ENCODE measurements at regions not wholly inside any gene's neighbourhood (a gene's known extent, or its start where the extent isn't known, plus 50 kb on each side); places are given as distances from the start of the nearest gene placed in this dataset.

DNA sequence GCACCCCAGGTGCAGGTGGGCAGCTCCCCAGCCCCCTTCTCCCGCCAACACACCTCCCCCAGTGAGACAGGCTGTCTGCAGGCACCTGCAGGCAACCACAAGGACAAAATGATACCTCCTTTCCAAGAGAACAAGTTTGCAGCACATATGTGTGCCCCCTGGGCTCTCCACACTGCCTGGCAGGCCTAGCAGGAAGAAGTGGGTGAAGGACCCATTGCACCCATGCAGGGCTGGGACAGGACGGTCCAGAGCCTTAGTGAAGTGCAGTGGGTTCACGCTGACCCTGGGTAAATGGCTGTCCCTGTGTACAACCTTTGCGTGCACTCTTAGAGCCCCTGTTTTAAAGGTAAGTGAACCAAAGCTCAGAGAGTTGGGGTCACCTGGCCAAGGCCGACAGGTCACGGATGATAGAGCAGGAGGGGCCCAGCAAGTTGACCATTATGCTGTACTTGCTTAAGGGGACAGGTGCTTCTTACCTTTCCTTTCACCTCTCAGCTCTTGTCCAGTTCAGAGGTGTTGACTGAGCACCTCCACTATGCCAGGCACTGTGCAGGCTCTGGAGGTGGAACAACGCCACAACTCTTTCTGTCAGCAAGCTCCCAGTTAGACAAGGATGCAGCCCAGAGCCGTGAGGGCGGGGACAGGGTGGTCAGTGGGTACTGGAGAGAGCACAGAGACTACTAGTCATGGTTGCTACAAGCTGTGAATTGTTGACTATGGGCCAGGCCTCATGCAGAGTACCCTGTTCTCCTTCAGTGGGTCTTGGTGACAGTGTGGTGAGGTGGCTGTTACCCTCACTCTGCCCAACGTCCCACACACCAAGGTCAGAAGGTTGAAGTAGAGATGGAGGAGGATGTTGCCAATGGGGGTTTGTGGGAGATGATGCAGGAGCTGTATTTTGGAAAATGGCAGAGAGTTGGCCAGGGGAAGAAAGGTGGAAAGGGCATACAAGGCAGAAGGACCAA lies 125.9 kb downstream of the PAPOLA start:
- TF ChIP-seq POLR2A (IDR thresholded peaks at IDR 0.05; ENCODE audit: low read depth, low read length) (no peak), SPI1 (IDR thresholded peaks at IDR 0.05; ENCODE audit: low read depth, low read length) (no peak), POU2F2 (IDR thresholded peaks at IDR 0.05; ENCODE audit: low read depth, low read length) (no peak), POLR2AphosphoS5 (IDR thresholded peaks at IDR 0.05; ENCODE audit: low read depth, low read length) (no peak), TAF1 (IDR thresholded peaks at IDR 0.05; ENCODE audit: low read depth, low read length) (no peak), PAX5 (IDR thresholded peaks at IDR 0.05; ENCODE audit: insufficient read depth, low read length, severe bottlenecking) (no peak)
- FAIRE-seq, result no peak
- no peak for DNase-seq (ENCODE audit: insufficient read length, low spot score)

GRCh38 chr14:96629082-96629481 lies 126.9 kb downstream of the PAPOLA start:
- FAIRE-seq (no peak), DNase-seq (ENCODE audit: insufficient read length, low spot score) (no peak)
- TF ChIP-seq TAF1 (IDR thresholded peaks at IDR 0.05; ENCODE audit: low read depth, low read length), result no peak
- TF ChIP-seq PAX5 (IDR thresholded peaks at IDR 0.05; ENCODE audit: insufficient read depth, low read length, severe bottlenecking), result no peak
- no peak for TF ChIP-seq POLR2A (IDR thresholded peaks at IDR 0.05; ENCODE audit: low read depth, low read length)
- no peak for TF ChIP-seq POU2F2 (IDR thresholded peaks at IDR 0.05; ENCODE audit: low read depth, low read length)
- TF ChIP-seq SPI1 (IDR thresholded peaks at IDR 0.05; ENCODE audit: low read depth, low read length), result no peak
- TF ChIP-seq POLR2AphosphoS5 (IDR thresholded peaks at IDR 0.05; ENCODE audit: low read depth, low read length), result no peak

DNA sequence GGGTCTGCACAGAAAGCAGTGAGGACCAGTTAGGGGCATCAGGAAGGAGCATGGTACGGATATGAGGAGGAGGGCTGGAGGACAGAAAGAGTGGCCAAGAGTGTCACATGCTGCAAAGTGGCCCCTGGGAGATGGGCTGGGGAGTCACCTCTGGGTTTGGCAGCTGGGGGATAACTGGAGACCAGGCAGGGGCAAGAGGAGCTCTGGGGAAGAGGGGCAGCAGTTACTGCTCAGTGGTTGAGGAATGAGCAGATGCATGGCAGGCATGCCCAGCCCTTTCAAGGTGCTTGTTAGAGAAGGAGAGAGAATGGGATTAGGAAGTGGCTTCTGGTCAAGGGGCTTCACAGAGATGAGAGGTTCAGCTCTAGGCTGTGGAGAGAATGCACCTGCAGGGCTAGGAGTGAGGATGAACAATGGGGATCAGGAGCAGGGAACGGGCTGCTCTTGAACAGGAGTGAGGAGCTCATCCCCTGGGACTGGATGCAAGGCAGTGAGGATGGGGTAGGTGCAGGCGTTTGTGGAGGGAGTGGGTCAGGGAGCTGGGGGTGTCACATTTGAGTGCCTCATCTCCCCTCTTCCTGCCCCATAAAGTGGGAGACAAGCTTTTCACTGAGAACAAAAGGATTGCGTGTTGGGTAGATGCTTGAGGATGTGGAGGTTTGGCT lies 127.5 kb downstream of the PAPOLA start:
- FAIRE-seq, result no peak
- TF ChIP-seq PAX5 (IDR thresholded peaks at IDR 0.05; ENCODE audit: insufficient read depth, low read length, severe bottlenecking) (no peak), POLR2A (IDR thresholded peaks at IDR 0.05; ENCODE audit: low read depth, low read length) (no peak), POLR2AphosphoS5 (IDR thresholded peaks at IDR 0.05; ENCODE audit: low read depth, low read length) (no peak), TAF1 (IDR thresholded peaks at IDR 0.05; ENCODE audit: low read depth, low read length) (no peak), SPI1 (IDR thresholded peaks at IDR 0.05; ENCODE audit: low read depth, low read length) (no peak), POU2F2 (IDR thresholded peaks at IDR 0.05; ENCODE audit: low read depth, low read length) (no peak)
- no peak for DNase-seq (ENCODE audit: insufficient read length, low spot score)

DNA sequence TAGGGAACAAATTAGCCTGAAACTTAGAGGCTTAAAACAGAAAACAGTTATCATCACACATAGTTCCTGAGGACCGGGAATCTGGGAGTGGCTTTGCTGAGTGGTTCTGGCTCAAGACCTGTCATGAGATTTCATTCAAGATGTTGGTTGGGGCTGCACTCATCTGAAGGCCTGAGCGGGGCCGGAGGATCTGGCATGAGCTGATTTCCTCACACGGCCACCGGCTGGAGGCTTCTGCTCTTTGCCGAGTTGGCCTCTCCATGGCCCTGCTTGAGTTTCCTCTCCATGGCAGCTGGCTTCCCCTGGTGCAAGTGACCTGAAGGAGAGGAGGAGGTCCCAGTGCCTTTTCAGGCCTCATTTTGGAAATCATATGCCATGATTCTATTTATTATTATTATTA lies 128.1 kb downstream of the PAPOLA start:
- FAIRE-seq, result no peak
- no peak for TF ChIP-seq POLR2A (IDR thresholded peaks at IDR 0.05; ENCODE audit: low read depth, low read length)
- no peak for TF ChIP-seq POU2F2 (IDR thresholded peaks at IDR 0.05; ENCODE audit: low read depth, low read length)
- TF ChIP-seq PAX5 (IDR thresholded peaks at IDR 0.05; ENCODE audit: insufficient read depth, low read length, severe bottlenecking), result no peak
- no peak for TF ChIP-seq TAF1 (IDR thresholded peaks at IDR 0.05; ENCODE audit: low read depth, low read length)
- no peak for TF ChIP-seq POLR2AphosphoS5 (IDR thresholded peaks at IDR 0.05; ENCODE audit: low read depth, low read length)
- no peak for TF ChIP-seq SPI1 (IDR thresholded peaks at IDR 0.05; ENCODE audit: low read depth, low read length)
- DNase-seq (ENCODE audit: insufficient read length, low spot score), result no peak

DNA sequence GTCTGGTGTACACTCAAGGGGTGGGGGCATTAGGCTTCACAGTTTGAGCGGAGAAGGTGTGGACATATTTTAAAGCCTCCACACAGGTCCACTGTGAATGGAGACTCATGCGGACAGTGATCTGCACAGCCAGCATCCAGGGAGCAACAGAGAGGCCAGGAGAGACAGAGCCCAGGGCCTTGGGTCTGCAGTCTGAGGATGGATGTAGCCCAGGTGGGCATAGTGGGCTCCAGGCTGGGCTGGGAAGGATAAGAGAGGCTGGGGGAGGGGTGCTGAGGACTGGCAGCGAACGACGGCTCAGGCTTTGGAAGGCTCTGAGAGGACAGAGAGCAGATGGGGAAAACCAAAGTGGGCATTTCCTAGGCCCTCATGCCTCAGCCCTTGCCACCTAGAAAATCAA lies 128.8 kb downstream of the PAPOLA start:
- no peak for DNase-seq (ENCODE audit: insufficient read length, low spot score)
- no peak for FAIRE-seq
- TF ChIP-seq POLR2AphosphoS5 (IDR thresholded peaks at IDR 0.05; ENCODE audit: low read depth, low read length), result no peak
- TF ChIP-seq PAX5 (IDR thresholded peaks at IDR 0.05; ENCODE audit: insufficient read depth, low read length, severe bottlenecking), result no peak
- no peak for TF ChIP-seq POU2F2 (IDR thresholded peaks at IDR 0.05; ENCODE audit: low read depth, low read length)
- no peak for TF ChIP-seq TAF1 (IDR thresholded peaks at IDR 0.05; ENCODE audit: low read depth, low read length)
- no peak for TF ChIP-seq POLR2A (IDR thresholded peaks at IDR 0.05; ENCODE audit: low read depth, low read length)
- no peak for TF ChIP-seq SPI1 (IDR thresholded peaks at IDR 0.05; ENCODE audit: low read depth, low read length)

DNA sequence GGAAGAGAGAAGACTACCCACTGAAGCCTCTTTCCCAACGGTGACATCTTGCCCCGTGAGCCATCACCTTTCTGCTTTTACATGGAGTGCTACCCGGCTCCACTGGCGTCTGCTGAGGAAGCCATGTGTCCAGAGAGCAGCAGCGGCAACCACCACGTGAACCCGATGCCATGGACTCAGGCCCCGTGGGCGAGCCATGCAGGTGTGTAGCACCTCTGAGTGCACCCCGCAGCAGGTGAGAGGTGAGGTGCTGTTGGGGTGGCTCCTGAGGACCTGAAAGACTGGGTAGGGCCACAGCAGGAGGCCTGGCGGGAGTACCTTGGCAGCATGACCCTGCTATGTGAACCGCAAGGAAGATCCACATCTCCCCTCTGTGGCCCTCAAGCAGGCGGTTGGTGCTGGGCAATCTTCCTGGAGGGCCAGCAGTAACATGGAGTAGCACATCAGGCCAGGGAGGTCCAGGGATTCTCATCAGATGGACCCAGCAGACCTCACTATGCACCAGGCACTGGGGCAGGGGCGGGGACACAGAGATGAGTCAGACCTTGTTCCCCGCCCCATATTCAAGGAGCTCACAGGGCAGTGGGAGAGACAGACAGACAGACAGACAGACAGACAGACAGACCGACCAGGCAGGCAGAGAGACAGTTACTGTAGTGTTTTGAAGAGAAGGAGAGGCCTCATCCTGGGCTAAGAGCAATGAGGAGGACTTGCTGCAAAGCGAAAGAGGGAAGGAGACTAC lies 129.6 kb downstream of the PAPOLA start:
- no peak for DNase-seq (ENCODE audit: insufficient read length, low spot score)
- no peak for TF ChIP-seq TAF1 (IDR thresholded peaks at IDR 0.05; ENCODE audit: low read depth, low read length)
- FAIRE-seq, result no peak

- TF ChIP-seq POLR2A (IDR thresholded peaks at IDR 0.05; ENCODE audit: low read depth, low read length) (no peak), SPI1 (IDR thresholded peaks at IDR 0.05; ENCODE audit: low read depth, low read length) (no peak), PAX5 (IDR thresholded peaks at IDR 0.05; ENCODE audit: insufficient read depth, low read length, severe bottlenecking) (no peak), POU2F2 (IDR thresholded peaks at IDR 0.05; ENCODE audit: low read depth, low read length) (no peak), TAF1 (IDR thresholded peaks at IDR 0.05; ENCODE audit: low read depth, low read length) (no peak), POLR2AphosphoS5 (IDR thresholded peaks at IDR 0.05; ENCODE audit: low read depth, low read length) (no peak)
- DNase-seq (ENCODE audit: insufficient read length, low spot score) (no peak), FAIRE-seq (no peak)
Observed at GRCh38 chr14:96632363-96632758, 130.2 kb downstream of the PAPOLA start.

GRCh38 chr14:96633096-96633495 lies 130.9 kb downstream of the PAPOLA start:
- no peak for FAIRE-seq
- DNase-seq (ENCODE audit: insufficient read length, low spot score), result no peak
- TF ChIP-seq POLR2AphosphoS5 (IDR thresholded peaks at IDR 0.05; ENCODE audit: low read depth, low read length), result no peak
- TF ChIP-seq PAX5 (IDR thresholded peaks at IDR 0.05; ENCODE audit: insufficient read depth, low read length, severe bottlenecking), result no peak
- no peak for TF ChIP-seq POLR2A (IDR thresholded peaks at IDR 0.05; ENCODE audit: low read depth, low read length)
- no peak for TF ChIP-seq POU2F2 (IDR thresholded peaks at IDR 0.05; ENCODE audit: low read depth, low read length)
- TF ChIP-seq SPI1 (IDR thresholded peaks at IDR 0.05; ENCODE audit: low read depth, low read length), result no peak
- no peak for TF ChIP-seq TAF1 (IDR thresholded peaks at IDR 0.05; ENCODE audit: low read depth, low read length)

DNA sequence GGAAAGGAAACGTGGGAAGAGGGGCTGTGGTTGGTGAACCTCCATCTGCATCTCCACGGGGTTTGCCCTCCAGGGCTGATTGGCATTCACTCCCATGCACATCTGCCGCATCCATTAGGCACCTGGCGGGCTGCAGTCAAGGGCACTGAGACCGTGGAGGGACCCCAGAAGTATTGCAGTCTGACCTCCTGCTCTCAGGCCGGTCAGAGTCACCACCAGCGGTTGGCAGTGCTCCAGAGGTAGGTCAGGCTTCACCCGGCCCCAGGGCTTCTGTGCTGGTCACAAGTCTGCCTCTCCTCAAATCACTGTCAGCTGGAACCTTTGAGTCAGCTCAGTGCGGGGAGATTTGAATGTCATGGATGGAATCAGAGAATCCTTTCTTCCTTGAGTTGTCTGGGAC lies 132.3 kb downstream of the PAPOLA start:
- TF ChIP-seq SPI1 (IDR thresholded peaks at IDR 0.05; ENCODE audit: low read depth, low read length), result no peak
- TF ChIP-seq TAF1 (IDR thresholded peaks at IDR 0.05; ENCODE audit: low read depth, low read length), result no peak
- no peak for TF ChIP-seq POLR2AphosphoS5 (IDR thresholded peaks at IDR 0.05; ENCODE audit: low read depth, low read length)
- no peak for TF ChIP-seq PAX5 (IDR thresholded peaks at IDR 0.05; ENCODE audit: insufficient read depth, low read length, severe bottlenecking)
- no peak for TF ChIP-seq POU2F2 (IDR thresholded peaks at IDR 0.05; ENCODE audit: low read depth, low read length)
- no peak for TF ChIP-seq POLR2A (IDR thresholded peaks at IDR 0.05; ENCODE audit: low read depth, low read length)
- FAIRE-seq (no peak), DNase-seq (ENCODE audit: insufficient read length, low spot score) (no peak)

All from GM12891 (cell line).